ENCODE measurements at regions not wholly inside any gene's neighbourhood (a gene's known extent, or its start where the extent isn't known, plus 50 kb on each side); places are given as distances from the start of the nearest gene placed in this dataset.

GRCh38 chr6:85143676-85144075, 306.2 kb upstream of the NT5E start:
- DNase-seq (ENCODE audit: low spot score): no peak
- H3K36me3 Mint-ChIP-seq: no peaks in the 10 kb centered on the region
- H3K4me3 Mint-ChIP-seq: no peak overlapping the region
- H3K9me3 Mint-ChIP-seq: peaks cover 22% of the 10 kb centered on the region
- no peak for ATAC-seq
- H3K27me3 Mint-ChIP-seq (ENCODE audit: low read depth): no peaks in the 10 kb centered on the region
- CTCF ChIA-PET: no interaction called here
- H3K27ac Mint-ChIP-seq: no peak overlapping the region
- TF ChIP-seq NR3C1 (CRISPR knock-in tag; conservative IDR thresholded peaks at IDR 0.05; ENCODE audit: low read depth) (no peak), KAT7 (CRISPR knock-in tag; IDR thresholded peaks at IDR 0.05; ENCODE audit: borderline replicate concordance) (no peak), CBFB (CRISPR knock-in tag; IDR thresholded peaks at IDR 0.05; ENCODE audit: low read depth) (no peak), AFF4 (CRISPR knock-in tag; IDR thresholded peaks at IDR 0.05; ENCODE audit: borderline replicate concordance) (no peak), ZNF219 (CRISPR knock-in tag; IDR thresholded peaks at IDR 0.05; ENCODE audit: borderline replicate concordance) (no peak), FOXJ3 (CRISPR knock-in tag; IDR thresholded peaks at IDR 0.05; ENCODE audit: borderline replicate concordance) (no peak), ZNF138 (CRISPR knock-in tag; conservative IDR thresholded peaks at IDR 0.05) (no peak)
- TF ChIP-seq, protein P1, sequence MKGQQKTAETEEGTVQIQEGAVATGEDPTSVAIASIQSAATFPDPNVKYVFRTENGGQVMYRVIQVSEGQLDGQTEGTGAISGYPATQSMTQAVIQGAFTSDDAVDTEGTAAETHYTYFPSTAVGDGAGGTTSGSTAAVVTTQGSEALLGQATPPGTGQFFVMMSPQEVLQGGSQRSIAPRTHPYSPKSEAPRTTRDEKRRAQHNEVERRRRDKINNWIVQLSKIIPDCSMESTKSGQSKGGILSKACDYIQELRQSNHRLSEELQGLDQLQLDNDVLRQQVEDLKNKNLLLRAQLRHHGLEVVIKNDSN (CRISPR knock-in tag; IDR thresholded peaks at IDR 0.05): no peak
- TF ChIP-seq, protein P2, sequence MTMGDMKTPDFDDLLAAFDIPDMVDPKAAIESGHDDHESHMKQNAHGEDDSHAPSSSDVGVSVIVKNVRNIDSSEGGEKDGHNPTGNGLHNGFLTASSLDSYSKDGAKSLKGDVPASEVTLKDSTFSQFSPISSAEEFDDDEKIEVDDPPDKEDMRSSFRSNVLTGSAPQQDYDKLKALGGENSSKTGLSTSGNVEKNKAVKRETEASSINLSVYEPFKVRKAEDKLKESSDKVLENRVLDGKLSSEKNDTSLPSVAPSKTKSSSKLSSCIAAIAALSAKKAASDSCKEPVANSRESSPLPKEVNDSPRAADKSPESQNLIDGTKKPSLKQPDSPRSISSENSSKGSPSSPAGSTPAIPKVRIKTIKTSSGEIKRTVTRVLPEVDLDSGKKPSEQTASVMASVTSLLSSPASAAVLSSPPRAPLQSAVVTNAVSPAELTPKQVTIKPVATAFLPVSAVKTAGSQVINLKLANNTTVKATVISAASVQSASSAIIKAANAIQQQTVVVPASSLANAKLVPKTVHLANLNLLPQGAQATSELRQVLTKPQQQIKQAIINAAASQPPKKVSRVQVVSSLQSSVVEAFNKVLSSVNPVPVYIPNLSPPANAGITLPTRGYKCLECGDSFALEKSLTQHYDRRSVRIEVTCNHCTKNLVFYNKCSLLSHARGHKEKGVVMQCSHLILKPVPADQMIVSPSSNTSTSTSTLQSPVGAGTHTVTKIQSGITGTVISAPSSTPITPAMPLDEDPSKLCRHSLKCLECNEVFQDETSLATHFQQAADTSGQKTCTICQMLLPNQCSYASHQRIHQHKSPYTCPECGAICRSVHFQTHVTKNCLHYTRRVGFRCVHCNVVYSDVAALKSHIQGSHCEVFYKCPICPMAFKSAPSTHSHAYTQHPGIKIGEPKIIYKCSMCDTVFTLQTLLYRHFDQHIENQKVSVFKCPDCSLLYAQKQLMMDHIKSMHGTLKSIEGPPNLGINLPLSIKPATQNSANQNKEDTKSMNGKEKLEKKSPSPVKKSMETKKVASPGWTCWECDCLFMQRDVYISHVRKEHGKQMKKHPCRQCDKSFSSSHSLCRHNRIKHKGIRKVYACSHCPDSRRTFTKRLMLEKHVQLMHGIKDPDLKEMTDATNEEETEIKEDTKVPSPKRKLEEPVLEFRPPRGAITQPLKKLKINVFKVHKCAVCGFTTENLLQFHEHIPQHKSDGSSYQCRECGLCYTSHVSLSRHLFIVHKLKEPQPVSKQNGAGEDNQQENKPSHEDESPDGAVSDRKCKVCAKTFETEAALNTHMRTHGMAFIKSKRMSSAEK (CRISPR knock-in tag; IDR thresholded peaks at IDR 0.05; ENCODE audit: borderline replicate concordance): no peak
- TF ChIP-seq, protein P3, sequence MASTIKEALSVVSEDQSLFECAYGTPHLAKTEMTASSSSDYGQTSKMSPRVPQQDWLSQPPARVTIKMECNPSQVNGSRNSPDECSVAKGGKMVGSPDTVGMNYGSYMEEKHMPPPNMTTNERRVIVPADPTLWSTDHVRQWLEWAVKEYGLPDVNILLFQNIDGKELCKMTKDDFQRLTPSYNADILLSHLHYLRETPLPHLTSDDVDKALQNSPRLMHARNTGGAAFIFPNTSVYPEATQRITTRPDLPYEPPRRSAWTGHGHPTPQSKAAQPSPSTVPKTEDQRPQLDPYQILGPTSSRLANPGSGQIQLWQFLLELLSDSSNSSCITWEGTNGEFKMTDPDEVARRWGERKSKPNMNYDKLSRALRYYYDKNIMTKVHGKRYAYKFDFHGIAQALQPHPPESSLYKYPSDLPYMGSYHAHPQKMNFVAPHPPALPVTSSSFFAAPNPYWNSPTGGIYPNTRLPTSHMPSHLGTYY (CRISPR knock-in tag; IDR thresholded peaks at IDR 0.05): no peak
- no peaks in the 10 kb centered on the region for H3K4me1 Mint-ChIP-seq
- POLR2A ChIA-PET: no interaction called here

DNA sequence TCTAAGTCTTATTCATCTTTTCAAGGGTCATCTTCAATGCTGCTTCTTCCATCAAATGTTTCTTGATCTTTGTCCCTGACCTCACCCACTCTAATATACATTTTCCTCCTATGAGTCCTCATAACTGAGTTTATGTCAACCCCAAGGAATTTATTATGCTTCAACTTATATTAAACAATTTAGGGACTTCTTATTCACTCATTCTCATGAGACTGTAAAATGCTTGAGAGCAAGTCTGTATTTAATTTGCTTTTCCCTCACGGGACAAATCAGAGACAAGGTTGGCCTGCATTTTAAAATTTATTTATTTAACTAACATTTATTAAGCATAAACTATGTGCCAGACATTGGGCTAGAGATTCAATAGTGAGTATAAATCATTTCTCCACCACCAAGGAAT, 312.0 kb upstream of the NT5E start:
- POLR2A ChIA-PET: no interaction called here
- H3K4me1 Mint-ChIP-seq: 0 out of 2 replicates have a peak, but pooled peaks cover 6% of the 10 kb centered on the region

More for the DNA sequence above, 312.0 kb upstream of the NT5E start:
- no peak for ATAC-seq
- no peaks in the 10 kb centered on the region for H3K27me3 Mint-ChIP-seq (ENCODE audit: low read depth)
- H3K4me3 Mint-ChIP-seq: no peak overlapping the region
- TF ChIP-seq MXD4 (CRISPR knock-in tag; IDR thresholded peaks at IDR 0.05; ENCODE audit: borderline replicate concordance) (no peak), ZNF671 (CRISPR knock-in tag; IDR thresholded peaks at IDR 0.05) (no peak), E2F5 (CRISPR knock-in tag; IDR thresholded peaks at IDR 0.05) (no peak)
- TF ChIP-seq, protein P4, sequence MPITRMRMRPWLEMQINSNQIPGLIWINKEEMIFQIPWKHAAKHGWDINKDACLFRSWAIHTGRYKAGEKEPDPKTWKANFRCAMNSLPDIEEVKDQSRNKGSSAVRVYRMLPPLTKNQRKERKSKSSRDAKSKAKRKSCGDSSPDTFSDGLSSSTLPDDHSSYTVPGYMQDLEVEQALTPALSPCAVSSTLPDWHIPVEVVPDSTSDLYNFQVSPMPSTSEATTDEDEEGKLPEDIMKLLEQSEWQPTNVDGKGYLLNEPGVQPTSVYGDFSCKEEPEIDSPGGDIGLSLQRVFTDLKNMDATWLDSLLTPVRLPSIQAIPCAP (CRISPR knock-in tag; IDR thresholded peaks at IDR 0.05): no peak
- no peak for DNase-seq (ENCODE audit: low spot score)
- no peak overlapping the region for H3K27ac Mint-ChIP-seq
- CTCF ChIA-PET: no interaction called here
- H3K9me3 Mint-ChIP-seq: no peaks in the 10 kb centered on the region
- no peaks in the 10 kb centered on the region for H3K36me3 Mint-ChIP-seq

Data from WTC11 (cell line).